ENCODE measurements at regions not wholly inside any gene's neighbourhood (a gene's known extent, or its start where the extent isn't known, plus 50 kb on each side); places are given as distances from the start of the nearest gene placed in this dataset.

DNA sequence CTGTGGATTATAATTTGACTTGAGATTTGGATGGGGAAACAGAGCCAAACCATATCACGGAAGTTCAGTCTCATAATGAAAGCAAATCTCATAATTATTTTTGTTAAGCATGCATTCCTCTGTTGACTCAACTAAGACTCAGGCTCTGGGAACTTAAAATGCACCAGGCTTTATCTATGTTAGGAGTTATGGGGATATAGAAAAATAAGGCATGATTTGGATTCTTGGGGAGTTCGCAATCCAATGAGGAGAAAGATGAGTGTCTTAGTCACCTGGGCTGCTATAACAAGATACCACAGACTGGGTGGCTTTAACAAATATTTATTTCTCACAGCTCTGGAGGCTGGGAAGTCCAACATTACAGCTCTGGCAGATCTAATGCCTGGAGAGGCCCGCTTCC lies 89.4 kb upstream of the TJP1 start (continued):
- TF ChIP-seq, protein P1, sequence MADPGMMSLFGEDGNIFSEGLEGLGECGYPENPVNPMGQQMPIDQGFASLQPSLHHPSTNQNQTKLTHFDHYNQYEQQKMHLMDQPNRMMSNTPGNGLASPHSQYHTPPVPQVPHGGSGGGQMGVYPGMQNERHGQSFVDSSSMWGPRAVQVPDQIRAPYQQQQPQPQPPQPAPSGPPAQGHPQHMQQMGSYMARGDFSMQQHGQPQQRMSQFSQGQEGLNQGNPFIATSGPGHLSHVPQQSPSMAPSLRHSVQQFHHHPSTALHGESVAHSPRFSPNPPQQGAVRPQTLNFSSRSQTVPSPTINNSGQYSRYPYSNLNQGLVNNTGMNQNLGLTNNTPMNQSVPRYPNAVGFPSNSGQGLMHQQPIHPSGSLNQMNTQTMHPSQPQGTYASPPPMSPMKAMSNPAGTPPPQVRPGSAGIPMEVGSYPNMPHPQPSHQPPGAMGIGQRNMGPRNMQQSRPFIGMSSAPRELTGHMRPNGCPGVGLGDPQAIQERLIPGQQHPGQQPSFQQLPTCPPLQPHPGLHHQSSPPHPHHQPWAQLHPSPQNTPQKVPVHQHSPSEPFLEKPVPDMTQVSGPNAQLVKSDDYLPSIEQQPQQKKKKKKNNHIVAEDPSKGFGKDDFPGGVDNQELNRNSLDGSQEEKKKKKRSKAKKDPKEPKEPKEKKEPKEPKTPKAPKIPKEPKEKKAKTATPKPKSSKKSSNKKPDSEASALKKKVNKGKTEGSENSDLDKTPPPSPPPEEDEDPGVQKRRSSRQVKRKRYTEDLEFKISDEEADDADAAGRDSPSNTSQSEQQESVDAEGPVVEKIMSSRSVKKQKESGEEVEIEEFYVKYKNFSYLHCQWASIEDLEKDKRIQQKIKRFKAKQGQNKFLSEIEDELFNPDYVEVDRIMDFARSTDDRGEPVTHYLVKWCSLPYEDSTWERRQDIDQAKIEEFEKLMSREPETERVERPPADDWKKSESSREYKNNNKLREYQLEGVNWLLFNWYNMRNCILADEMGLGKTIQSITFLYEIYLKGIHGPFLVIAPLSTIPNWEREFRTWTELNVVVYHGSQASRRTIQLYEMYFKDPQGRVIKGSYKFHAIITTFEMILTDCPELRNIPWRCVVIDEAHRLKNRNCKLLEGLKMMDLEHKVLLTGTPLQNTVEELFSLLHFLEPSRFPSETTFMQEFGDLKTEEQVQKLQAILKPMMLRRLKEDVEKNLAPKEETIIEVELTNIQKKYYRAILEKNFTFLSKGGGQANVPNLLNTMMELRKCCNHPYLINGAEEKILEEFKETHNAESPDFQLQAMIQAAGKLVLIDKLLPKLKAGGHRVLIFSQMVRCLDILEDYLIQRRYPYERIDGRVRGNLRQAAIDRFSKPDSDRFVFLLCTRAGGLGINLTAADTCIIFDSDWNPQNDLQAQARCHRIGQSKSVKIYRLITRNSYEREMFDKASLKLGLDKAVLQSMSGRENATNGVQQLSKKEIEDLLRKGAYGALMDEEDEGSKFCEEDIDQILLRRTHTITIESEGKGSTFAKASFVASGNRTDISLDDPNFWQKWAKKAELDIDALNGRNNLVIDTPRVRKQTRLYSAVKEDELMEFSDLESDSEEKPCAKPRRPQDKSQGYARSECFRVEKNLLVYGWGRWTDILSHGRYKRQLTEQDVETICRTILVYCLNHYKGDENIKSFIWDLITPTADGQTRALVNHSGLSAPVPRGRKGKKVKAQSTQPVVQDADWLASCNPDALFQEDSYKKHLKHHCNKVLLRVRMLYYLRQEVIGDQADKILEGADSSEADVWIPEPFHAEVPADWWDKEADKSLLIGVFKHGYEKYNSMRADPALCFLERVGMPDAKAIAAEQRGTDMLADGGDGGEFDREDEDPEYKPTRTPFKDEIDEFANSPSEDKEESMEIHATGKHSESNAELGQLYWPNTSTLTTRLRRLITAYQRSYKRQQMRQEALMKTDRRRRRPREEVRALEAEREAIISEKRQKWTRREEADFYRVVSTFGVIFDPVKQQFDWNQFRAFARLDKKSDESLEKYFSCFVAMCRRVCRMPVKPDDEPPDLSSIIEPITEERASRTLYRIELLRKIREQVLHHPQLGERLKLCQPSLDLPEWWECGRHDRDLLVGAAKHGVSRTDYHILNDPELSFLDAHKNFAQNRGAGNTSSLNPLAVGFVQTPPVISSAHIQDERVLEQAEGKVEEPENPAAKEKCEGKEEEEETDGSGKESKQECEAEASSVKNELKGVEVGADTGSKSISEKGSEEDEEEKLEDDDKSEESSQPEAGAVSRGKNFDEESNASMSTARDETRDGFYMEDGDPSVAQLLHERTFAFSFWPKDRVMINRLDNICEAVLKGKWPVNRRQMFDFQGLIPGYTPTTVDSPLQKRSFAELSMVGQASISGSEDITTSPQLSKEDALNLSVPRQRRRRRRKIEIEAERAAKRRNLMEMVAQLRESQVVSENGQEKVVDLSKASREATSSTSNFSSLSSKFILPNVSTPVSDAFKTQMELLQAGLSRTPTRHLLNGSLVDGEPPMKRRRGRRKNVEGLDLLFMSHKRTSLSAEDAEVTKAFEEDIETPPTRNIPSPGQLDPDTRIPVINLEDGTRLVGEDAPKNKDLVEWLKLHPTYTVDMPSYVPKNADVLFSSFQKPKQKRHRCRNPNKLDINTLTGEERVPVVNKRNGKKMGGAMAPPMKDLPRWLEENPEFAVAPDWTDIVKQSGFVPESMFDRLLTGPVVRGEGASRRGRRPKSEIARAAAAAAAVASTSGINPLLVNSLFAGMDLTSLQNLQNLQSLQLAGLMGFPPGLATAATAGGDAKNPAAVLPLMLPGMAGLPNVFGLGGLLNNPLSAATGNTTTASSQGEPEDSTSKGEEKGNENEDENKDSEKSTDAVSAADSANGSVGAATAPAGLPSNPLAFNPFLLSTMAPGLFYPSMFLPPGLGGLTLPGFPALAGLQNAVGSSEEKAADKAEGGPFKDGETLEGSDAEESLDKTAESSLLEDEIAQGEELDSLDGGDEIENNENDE (IDR thresholded peaks at IDR 0.05; ENCODE audit: insufficient replicate concordance, low read length): no peak
- TF ChIP-seq SRF (IDR thresholded peaks at IDR 0.05; ENCODE audit: low read depth, low read length) (no peak), TBP (IDR thresholded peaks at IDR 0.05; ENCODE audit: low read depth, low read length) (no peak), GABPA (IDR thresholded peaks at IDR 0.05; ENCODE audit: borderline replicate concordance, insufficient read depth, low read length) (no peak), NRF1 (IDR thresholded peaks at IDR 0.05; ENCODE audit: low read depth, low read length) (no peak), CTBP2 (IDR thresholded peaks at IDR 0.05; ENCODE audit: borderline replicate concordance, insufficient read depth, insufficient read length, low read length) (no peak)
